Neural crest cell (in vitro differentiated cells): ENCODE measurements at regions not wholly inside any gene's neighbourhood (a gene's known extent, or its start where the extent isn't known, plus 50 kb on each side); places are given as distances from the start of the nearest gene placed in this dataset.

Experiments
- DNase-seq: peaks from one replicate; pipeline ENCODE4 v3.0.0; 2021; ENCODE audit warnings: low read depth, mixed read lengths, low spot score
- H3K27ac Mint-ChIP-seq: one replicate; pipeline ENCODE4 v1.8.0; 2021; ENCODE audit warnings: mild to moderate bottlenecking, mixed read lengths; ENCODE audit not compliant: unreplicated experiment
- H3K27me3 Mint-ChIP-seq: 2 replicates; pipeline ENCODE4 v1.8.0; 2021; ENCODE audit warnings: low read depth, mild to moderate bottlenecking, mixed read lengths
- H3K36me3 Mint-ChIP-seq: 2 replicates; pipeline ENCODE4 v1.8.0; 2021; ENCODE audit warnings: low read depth, mild to moderate bottlenecking, mixed read lengths
- H3K4me1 Mint-ChIP-seq: 2 replicates; pipeline ENCODE4 v1.8.0; 2021; ENCODE audit warnings: mixed read lengths
- H3K4me3 Mint-ChIP-seq: one replicate; pipeline ENCODE4 v1.8.0; 2021; ENCODE audit warnings: mild to moderate bottlenecking, mixed read lengths
- H3K9me3 Mint-ChIP-seq: 2 replicates; pipeline ENCODE4 v1.8.0; 2021; ENCODE audit warnings: mixed read lengths
- CTCF ChIP-seq: fragments of 200-600 bp; sonication (generic); conservative IDR thresholded peaks from 2 replicates; pipeline ENCODE4 v1.5.0; 2021; ENCODE audit warnings: antibody characterized with exemption, mild to moderate bottlenecking

- peaks cover 14% of the 10 kb centered on the region for H3K9me3 Mint-ChIP-seq
- no peak for DNase-seq
- H3K36me3 Mint-ChIP-seq = peaks cover 7% of the 10 kb centered on the region
- TF ChIP-seq CTCF = no peak
- no peaks in the 10 kb centered on the region for H3K4me1 Mint-ChIP-seq
- H3K27me3 Mint-ChIP-seq = no peaks in the 10 kb centered on the region
- H3K4me3 Mint-ChIP-seq = no peak overlapping the region
- no peak overlapping the region for H3K27ac Mint-ChIP-seq
Measured at GRCh38 chr6:108791700-108792099, 56.5 kb upstream of the ARMC2 start.

GRCh38 chr6:108793516-108794251, 54.5 kb upstream of the ARMC2 start:
- no peaks in the 10 kb centered on the region for H3K27me3 Mint-ChIP-seq
- H3K27ac Mint-ChIP-seq = no peak overlapping the region
- peaks cover 7% of the 10 kb centered on the region for H3K36me3 Mint-ChIP-seq
- no peak for DNase-seq
- H3K4me1 Mint-ChIP-seq = peaks cover 4% of the 10 kb centered on the region
- no peak overlapping the region for H3K4me3 Mint-ChIP-seq
- no peak for TF ChIP-seq CTCF
- H3K9me3 Mint-ChIP-seq = peaks cover 11% of the 10 kb centered on the region

GRCh38 chr6:108795122-108795521, 53.1 kb upstream of the ARMC2 start:
- no peaks in the 10 kb centered on the region for H3K27me3 Mint-ChIP-seq
- no peak for TF ChIP-seq CTCF
- H3K4me1 Mint-ChIP-seq = peaks cover 18% of the 10 kb centered on the region
- no peak overlapping the region for H3K27ac Mint-ChIP-seq
- H3K9me3 Mint-ChIP-seq = no peaks in the 10 kb centered on the region
- H3K4me3 Mint-ChIP-seq = no peak overlapping the region
- DNase-seq = no peak
- no peaks in the 10 kb centered on the region for H3K36me3 Mint-ChIP-seq

GRCh38 chr6:108795814-108796213, 52.4 kb upstream of the ARMC2 start:
- no peaks in the 10 kb centered on the region for H3K36me3 Mint-ChIP-seq
- DNase-seq = no peak

GRCh38 chr6:108796875-108797274, 51.3 kb upstream of the ARMC2 start:
- Mint-ChIP-seq H3K27ac (no peak overlapping the region), H3K9me3 (no peaks in the 10 kb centered on the region), H3K4me3 (no peak overlapping the region), H3K27me3 (no peaks in the 10 kb centered on the region), H3K4me1 (peaks cover 27% of the 10 kb centered on the region), H3K36me3 (no peaks in the 10 kb centered on the region)
- DNase-seq = no peak
- no peak for TF ChIP-seq CTCF

More at GRCh38 chr6:108795814-108796213, 52.4 kb upstream of the ARMC2 start:
- Mint-ChIP-seq H3K27ac (no peak overlapping the region), H3K4me1 (peaks cover 23% of the 10 kb centered on the region), H3K4me3 (no peak overlapping the region), H3K27me3 (no peaks in the 10 kb centered on the region), H3K9me3 (no peaks in the 10 kb centered on the region)
- no peak for TF ChIP-seq CTCF
